Stimulated activated effector memory CD8-positive, alpha-beta T cell treated with anti-CD3 and anti-CD28 coated beads, Interleukin-12 subunit alpha, Interleukin-12 subunit beta, amount 100 ng/mL, for 72 hours (primary cell): ENCODE measurements at regions not wholly inside any gene's neighbourhood (a gene's known extent, or its start where the extent isn't known, plus 50 kb on each side); places are given as distances from the start of the nearest gene placed in this dataset.
A peak's percentile ranks its signal among the peaks of the same experiment; 100 is the strongest.

ENCODE experiments used
- ATAC-seq: fragments of 150-1000 bp; cut with Tn5 transposase; 2 replicates; pipeline ENCODE4 v1.10.0; 2021
- DNase-seq, 2 donors: peaks; one replicate each; pipeline ENCODE4 v3.0.0; 2021 to 2022; ENCODE audit warnings: low spot score in 2 of 2
- H3K27ac Mint-ChIP-seq: one replicate; pipeline ENCODE4 v1.8.0; 2022; ENCODE audit warnings: mild to moderate bottlenecking, mixed read lengths
- H3K36me3 Mint-ChIP-seq: one replicate; pipeline ENCODE4 v1.8.0; 2022; ENCODE audit warnings: mild to moderate bottlenecking, mixed read lengths
- H3K4me1 Mint-ChIP-seq: one replicate; pipeline ENCODE4 v1.8.0; 2022; ENCODE audit warnings: mixed read lengths
- H3K4me3 Mint-ChIP-seq: one replicate; pipeline ENCODE4 v1.8.0; 2022; ENCODE audit warnings: mild to moderate bottlenecking, mixed read lengths
- H3K9me3 Mint-ChIP-seq: one replicate; pipeline ENCODE4 v1.8.0; 2022; ENCODE audit warnings: mixed read lengths

- no peak overlapping the region for H3K4me3 Mint-ChIP-seq
- H3K4me1 Mint-ChIP-seq, result peaks cover 17% of the 10 kb centered on the region
- no peak overlapping the region for H3K27ac Mint-ChIP-seq
- H3K36me3 Mint-ChIP-seq, result no peaks in the 10 kb centered on the region
- DNase-seq (no peak), ATAC-seq (no peak)
- no peaks in the 10 kb centered on the region for H3K9me3 Mint-ChIP-seq
Observed at GRCh38 chr10:28410420-28411135, 107.7 kb upstream of the MPP7 start.

GRCh38 chr10:28411136-28411460 is 108.2 kb upstream of the MPP7 start:
- peaks cover 17% of the 10 kb centered on the region for H3K4me1 Mint-ChIP-seq
- H3K4me3 Mint-ChIP-seq, result no peak overlapping the region
- H3K36me3 Mint-ChIP-seq, result no peaks in the 10 kb centered on the region
- DNase-seq (no peak), ATAC-seq (no peak)
- H3K27ac Mint-ChIP-seq, result no peak overlapping the region
- no peaks in the 10 kb centered on the region for H3K9me3 Mint-ChIP-seq

GRCh38 chr10:28411648-28412047 is 108.8 kb upstream of the MPP7 start:
- Mint-ChIP-seq H3K4me3 (no peak overlapping the region), H3K27ac (no peak overlapping the region), H3K9me3 (no peaks in the 10 kb centered on the region), H3K4me1 (peaks cover 17% of the 10 kb centered on the region), H3K36me3 (no peaks in the 10 kb centered on the region)
- DNase-seq (no peak), ATAC-seq (peak; percentile 89)

GRCh38 chr10:28418069-28418468 is 114.8 kb upstream of the WAC start:
- Mint-ChIP-seq H3K27ac (no peak overlapping the region), H3K36me3 (no peaks in the 10 kb centered on the region), H3K4me1 (no peaks in the 10 kb centered on the region), H3K9me3 (no peaks in the 10 kb centered on the region), H3K4me3 (no peak overlapping the region)
- DNase-seq, result no peak
- no peak for ATAC-seq

- Mint-ChIP-seq H3K9me3 (no peaks in the 10 kb centered on the region), H3K4me3 (no peak overlapping the region), H3K27ac (no peak overlapping the region), H3K36me3 (no peaks in the 10 kb centered on the region), H3K4me1 (no peaks in the 10 kb centered on the region)
- ATAC-seq (no peak), DNase-seq (no peak)
Observed at GRCh38 chr10:28425422-28425821, 107.5 kb upstream of the WAC start.

- DNase-seq, result no peak
- H3K4me1 Mint-ChIP-seq, result no peaks in the 10 kb centered on the region
- no peaks in the 10 kb centered on the region for H3K36me3 Mint-ChIP-seq
- H3K27ac Mint-ChIP-seq, result no peak overlapping the region
- ATAC-seq, result no peak
- H3K4me3 Mint-ChIP-seq, result no peak overlapping the region
- H3K9me3 Mint-ChIP-seq, result no peaks in the 10 kb centered on the region
Observed at GRCh38 chr10:28426392-28427159, 106.3 kb upstream of the WAC start.

- ATAC-seq (no peak), DNase-seq (no peak)
- H3K27ac Mint-ChIP-seq, result no peak overlapping the region
- no peak overlapping the region for H3K4me3 Mint-ChIP-seq
- H3K9me3 Mint-ChIP-seq, result no peaks in the 10 kb centered on the region
- H3K4me1 Mint-ChIP-seq, result peaks cover 6% of the 10 kb centered on the region
- H3K36me3 Mint-ChIP-seq, result no peaks in the 10 kb centered on the region
Observed at GRCh38 chr10:28427376-28427775, 105.5 kb upstream of the WAC start.

- no peak for DNase-seq
- no peak overlapping the region for H3K4me3 Mint-ChIP-seq
- H3K9me3 Mint-ChIP-seq, result no peaks in the 10 kb centered on the region
- no peaks in the 10 kb centered on the region for H3K36me3 Mint-ChIP-seq
- ATAC-seq, result no peak
- H3K27ac Mint-ChIP-seq, result no peak overlapping the region
- peaks cover 8% of the 10 kb centered on the region for H3K4me1 Mint-ChIP-seq
Observed at GRCh38 chr10:28429045-28429444, 103.9 kb upstream of the WAC start.

- H3K27ac Mint-ChIP-seq, result no peak overlapping the region
- H3K4me1 Mint-ChIP-seq, result peaks cover 8% of the 10 kb centered on the region
- no peak overlapping the region for H3K4me3 Mint-ChIP-seq
- no peaks in the 10 kb centered on the region for H3K9me3 Mint-ChIP-seq
- no peaks in the 10 kb centered on the region for H3K36me3 Mint-ChIP-seq
- ATAC-seq, result no peak
- DNase-seq, result no peak
Observed at GRCh38 chr10:28429573-28430216, 103.2 kb upstream of the WAC start.

- H3K27ac Mint-ChIP-seq, result no peak overlapping the region
- H3K36me3 Mint-ChIP-seq, result no peaks in the 10 kb centered on the region
- H3K9me3 Mint-ChIP-seq, result no peaks in the 10 kb centered on the region
- no peak for ATAC-seq
- H3K4me3 Mint-ChIP-seq, result no peak overlapping the region
- peaks cover 8% of the 10 kb centered on the region for H3K4me1 Mint-ChIP-seq
- no peak for DNase-seq
Observed at GRCh38 chr10:28431139-28431538, 101.8 kb upstream of the WAC start.

GRCh38 chr10:28432210-28432676 is 100.7 kb upstream of the WAC start:
- Mint-ChIP-seq H3K9me3 (no peaks in the 10 kb centered on the region), H3K4me1 (peaks cover 8% of the 10 kb centered on the region), H3K27ac (no peak overlapping the region), H3K4me3 (peak overlapping the region; percentile 36), H3K36me3 (no peaks in the 10 kb centered on the region)
- ATAC-seq, result peak; percentile 63
- peak in 1 of 2 donors; percentile 55 for DNase-seq

- Mint-ChIP-seq H3K4me1 (peaks cover 8% of the 10 kb centered on the region), H3K9me3 (no peaks in the 10 kb centered on the region), H3K36me3 (no peaks in the 10 kb centered on the region), H3K27ac (no peak overlapping the region), H3K4me3 (no peak overlapping the region)
- ATAC-seq (no peak), DNase-seq (no peak)
Observed at GRCh38 chr10:28434063-28434462, 98.9 kb upstream of the WAC start.

GRCh38 chr10:28442403-28442802 is 90.5 kb upstream of the WAC start:
- Mint-ChIP-seq H3K9me3 (no peaks in the 10 kb centered on the region), H3K4me1 (no peaks in the 10 kb centered on the region), H3K36me3 (no peaks in the 10 kb centered on the region), H3K27ac (no peak overlapping the region), H3K4me3 (no peak overlapping the region)
- ATAC-seq (no peak), DNase-seq (no peak)

- Mint-ChIP-seq H3K36me3 (no peaks in the 10 kb centered on the region), H3K9me3 (no peaks in the 10 kb centered on the region), H3K4me1 (no peaks in the 10 kb centered on the region), H3K27ac (no peak overlapping the region), H3K4me3 (no peak overlapping the region)
- DNase-seq, result no peak
- no peak for ATAC-seq
Observed at GRCh38 chr10:28444031-28444430, 88.9 kb upstream of the WAC start.

GRCh38 chr10:28445516-28445915 is 87.4 kb upstream of the WAC start:
- ATAC-seq (no peak), DNase-seq (no peak)
- H3K4me1 Mint-ChIP-seq, result no peaks in the 10 kb centered on the region
- H3K4me3 Mint-ChIP-seq, result no peak overlapping the region
- no peaks in the 10 kb centered on the region for H3K9me3 Mint-ChIP-seq
- H3K36me3 Mint-ChIP-seq, result no peaks in the 10 kb centered on the region
- no peak overlapping the region for H3K27ac Mint-ChIP-seq

- Mint-ChIP-seq H3K36me3 (no peaks in the 10 kb centered on the region), H3K27ac (no peak overlapping the region), H3K9me3 (no peaks in the 10 kb centered on the region), H3K4me1 (no peaks in the 10 kb centered on the region), H3K4me3 (no peak overlapping the region)
- ATAC-seq (no peak), DNase-seq (no peak)
Observed at GRCh38 chr10:28449382-28449781, 83.5 kb upstream of the WAC start.
